Nephron progenitor cell (in vitro differentiated cells): ENCODE measurements at regions not wholly inside any gene's neighbourhood (a gene's known extent, or its start where the extent isn't known, plus 50 kb on each side); places are given as distances from the start of the nearest gene placed in this dataset.

Source experiments
- DNase-seq: peaks from one replicate; pipeline ENCODE4 v3.0.0; 2021
- H3K27ac Mint-ChIP-seq: 2 replicates; pipeline ENCODE4 v1.8.0; 2021; ENCODE audit warnings: mild to moderate bottlenecking, moderate library complexity, mixed read lengths
- H3K27me3 Mint-ChIP-seq: 2 replicates; pipeline ENCODE4 v1.8.0; 2021; ENCODE audit warnings: mild to moderate bottlenecking, low read depth, mixed read lengths; ENCODE audit not compliant: poor library complexity
- H3K36me3 Mint-ChIP-seq: 2 replicates; pipeline ENCODE4 v1.8.0; 2021; ENCODE audit warnings: low read depth, mixed read lengths
- H3K4me1 Mint-ChIP-seq: 2 replicates; pipeline ENCODE4 v1.8.0; 2021; ENCODE audit warnings: mixed read lengths
- H3K4me3 Mint-ChIP-seq: 2 replicates; pipeline ENCODE4 v1.8.0; 2021; ENCODE audit warnings: mild to moderate bottlenecking, moderate library complexity, mixed read lengths
- H3K9me3 Mint-ChIP-seq: 2 replicates; pipeline ENCODE4 v1.8.0; 2021; ENCODE audit warnings: mild to moderate bottlenecking, moderate library complexity, mixed read lengths
- CTCF ChIP-seq: fragments of 200-600 bp; sonication (generic); IDR thresholded peaks from 2 replicates; pipeline ENCODE4 v1.5.0; 2021; ENCODE audit warnings: antibody characterized with exemption

- Mint-ChIP-seq H3K4me3 (no peak overlapping the region), H3K27me3 (no peaks in the 10 kb centered on the region), H3K36me3 (no peaks in the 10 kb centered on the region), H3K4me1 (no peaks in the 10 kb centered on the region), H3K9me3 (peaks cover 4% of the 10 kb centered on the region), H3K27ac (no peak overlapping the region)
- no peak for TF ChIP-seq CTCF
- DNase-seq: no peak
Measured at GRCh38 chrX:43469391-43470054, 186.6 kb upstream of the MAOA start.

DNA sequence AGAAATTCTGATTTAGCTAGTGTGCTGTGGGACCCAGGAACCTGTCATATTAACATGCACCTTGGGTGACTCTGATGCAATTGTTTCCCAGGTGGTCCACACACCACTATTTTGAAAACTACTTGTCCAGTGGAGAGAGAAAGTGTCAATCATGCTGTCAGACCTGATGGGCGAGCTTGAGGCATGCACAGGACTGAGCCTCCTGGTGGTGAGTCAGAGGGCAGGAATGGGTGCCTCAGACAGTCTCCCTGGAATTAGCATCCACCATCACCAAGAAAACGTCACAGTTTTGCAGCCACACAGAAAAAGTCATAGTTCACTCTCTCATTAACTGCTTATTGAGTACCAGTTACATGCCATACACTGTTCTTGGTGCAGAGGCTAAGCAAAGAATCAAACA is 181.8 kb upstream of the MAOA start:
- H3K27ac Mint-ChIP-seq: no peak overlapping the region
- no peaks in the 10 kb centered on the region for H3K4me1 Mint-ChIP-seq
- no peaks in the 10 kb centered on the region for H3K27me3 Mint-ChIP-seq
- DNase-seq: no peak
- no peak overlapping the region for H3K4me3 Mint-ChIP-seq
- H3K9me3 Mint-ChIP-seq: peaks cover 4% of the 10 kb centered on the region
- H3K36me3 Mint-ChIP-seq: no peaks in the 10 kb centered on the region
- no peak for TF ChIP-seq CTCF

- no peak overlapping the region for H3K4me3 Mint-ChIP-seq
- no peaks in the 10 kb centered on the region for H3K36me3 Mint-ChIP-seq
- H3K27ac Mint-ChIP-seq: no peak overlapping the region
- H3K9me3 Mint-ChIP-seq: no peaks in the 10 kb centered on the region
- H3K27me3 Mint-ChIP-seq: peaks cover 7% of the 10 kb centered on the region
- DNase-seq: no peak
- H3K4me1 Mint-ChIP-seq: peaks cover 9% of the 10 kb centered on the region
- TF ChIP-seq CTCF: no peak
Measured at GRCh38 chrX:43479070-43479469, 177.0 kb upstream of the MAOA start.

- H3K27ac Mint-ChIP-seq: no peak overlapping the region
- H3K4me1 Mint-ChIP-seq: peaks cover 9% of the 10 kb centered on the region
- no peak for TF ChIP-seq CTCF
- no peak for DNase-seq
- H3K9me3 Mint-ChIP-seq: no peaks in the 10 kb centered on the region
- peaks cover 7% of the 10 kb centered on the region for H3K27me3 Mint-ChIP-seq
- H3K4me3 Mint-ChIP-seq: no peak overlapping the region
- no peaks in the 10 kb centered on the region for H3K36me3 Mint-ChIP-seq
Measured at GRCh38 chrX:43479850-43480249, 176.2 kb upstream of the MAOA start.

DNA sequence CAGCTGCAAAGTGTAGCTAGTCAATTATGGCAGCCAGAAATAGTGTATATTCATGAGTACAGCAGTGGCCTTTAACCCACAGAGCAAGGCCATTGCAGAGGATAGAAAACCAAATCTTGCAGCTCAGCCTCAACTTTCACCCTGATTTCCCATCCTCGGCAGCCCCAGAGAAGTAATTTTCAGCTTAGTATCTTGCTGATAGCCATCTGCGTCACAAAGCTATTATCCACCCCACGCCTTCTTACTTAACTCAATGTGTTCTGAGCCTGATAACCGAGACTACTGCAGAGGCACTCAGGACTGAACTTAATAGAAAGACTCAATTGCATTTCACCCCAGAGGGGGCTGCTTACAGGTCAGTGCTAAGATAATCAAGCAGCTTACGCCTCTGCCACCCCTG is 174.5 kb upstream of the MAOA start:
- H3K36me3 Mint-ChIP-seq: no peaks in the 10 kb centered on the region
- H3K9me3 Mint-ChIP-seq: no peaks in the 10 kb centered on the region
- peaks cover 7% of the 10 kb centered on the region for H3K27me3 Mint-ChIP-seq
- no peak overlapping the region for H3K4me3 Mint-ChIP-seq
- no peak for DNase-seq
- no peak for TF ChIP-seq CTCF
- H3K4me1 Mint-ChIP-seq: peaks cover 9% of the 10 kb centered on the region
- peak overlapping the region; percentile 5 for H3K27ac Mint-ChIP-seq

GRCh38 chrX:43493756-43494155 is 162.3 kb upstream of the MAOA start:
- Mint-ChIP-seq H3K9me3 (peaks cover 16% of the 10 kb centered on the region), H3K4me1 (peaks cover 3% of the 10 kb centered on the region), H3K27ac (no peak overlapping the region), H3K27me3 (no peaks in the 10 kb centered on the region), H3K36me3 (peaks cover 4% of the 10 kb centered on the region), H3K4me3 (no peak overlapping the region)
- no peak for DNase-seq
- no peak for TF ChIP-seq CTCF
